Activated naive CD8-positive, alpha-beta T cell treated with anti-CD3 and anti-CD28 coated beads for 36 hours (primary cell): ENCODE measurements at regions not wholly inside any gene's neighbourhood (a gene's known extent, or its start where the extent isn't known, plus 50 kb on each side); places are given as distances from the start of the nearest gene placed in this dataset.
"Not testable (repeated sequence)": the region's sequence is repeated elsewhere in the genome, so short reads cannot be mapped to it uniquely, and the experiment has no call there.

Experiments
- DNase-seq: peaks from one replicate; pipeline ENCODE4 v3.0.0; 2021
- H3K27ac Mint-ChIP-seq: one replicate; pipeline ENCODE4 v1.8.0; 2022; ENCODE audit warnings: mild to moderate bottlenecking, moderate library complexity, mixed read lengths
- H3K27me3 Mint-ChIP-seq: one replicate; pipeline ENCODE4 v1.8.0; 2022; ENCODE audit warnings: mild to moderate bottlenecking, mixed read lengths
- H3K36me3 Mint-ChIP-seq: one replicate; pipeline ENCODE4 v1.8.0; 2021; ENCODE audit warnings: mild to moderate bottlenecking, mixed read lengths
- H3K4me1 Mint-ChIP-seq: one replicate; pipeline ENCODE4 v1.8.0; 2021; ENCODE audit warnings: mixed read lengths
- H3K4me3 Mint-ChIP-seq: one replicate; pipeline ENCODE4 v1.8.0; 2022; ENCODE audit warnings: mild to moderate bottlenecking, moderate library complexity, mixed read lengths
- H3K9me3 Mint-ChIP-seq: one replicate; pipeline ENCODE4 v1.8.0; 2022; ENCODE audit warnings: mixed read lengths

- no peaks in the 10 kb centered on the region for H3K27me3 Mint-ChIP-seq
These were observed 932.9 kb downstream of the TDRD15 start for GRCh38 chr2:22056621-22057132.

GRCh38 chr2:22062679-22063078, 938.9 kb downstream of the TDRD15 start:
- no peaks in the 10 kb centered on the region for H3K36me3 Mint-ChIP-seq
- no peaks in the 10 kb centered on the region for H3K27me3 Mint-ChIP-seq
- H3K4me3 Mint-ChIP-seq, result no peak overlapping the region
- no peak for DNase-seq
- peaks cover 1% of the 10 kb centered on the region for H3K9me3 Mint-ChIP-seq
- no peaks in the 10 kb centered on the region for H3K4me1 Mint-ChIP-seq
- H3K27ac Mint-ChIP-seq, result no peak overlapping the region

More at GRCh38 chr2:22056621-22057132, 932.9 kb downstream of the TDRD15 start:
- DNase-seq, result no peak
- H3K4me3 Mint-ChIP-seq, result no peak overlapping the region
- no peaks in the 10 kb centered on the region for H3K4me1 Mint-ChIP-seq
- H3K27ac Mint-ChIP-seq, result no peak overlapping the region
- H3K9me3 Mint-ChIP-seq, result no peaks in the 10 kb centered on the region
- no peaks in the 10 kb centered on the region for H3K36me3 Mint-ChIP-seq

GRCh38 chr2:22076454-22076853, 952.7 kb downstream of the TDRD15 start:
- Mint-ChIP-seq H3K27ac (no peak overlapping the region), H3K9me3 (peaks cover 14% of the 10 kb centered on the region), H3K4me1 (no peaks in the 10 kb centered on the region), H3K4me3 (no peak overlapping the region), H3K36me3 (no peaks in the 10 kb centered on the region), H3K27me3 (no peaks in the 10 kb centered on the region)
- DNase-seq, result no peak

- no peak overlapping the region for H3K27ac Mint-ChIP-seq
- H3K9me3 Mint-ChIP-seq, result peaks cover 4% of the 10 kb centered on the region
- no peaks in the 10 kb centered on the region for H3K4me1 Mint-ChIP-seq
- H3K4me3 Mint-ChIP-seq, result no peak overlapping the region
- no peaks in the 10 kb centered on the region for H3K36me3 Mint-ChIP-seq
- H3K27me3 Mint-ChIP-seq, result no peaks in the 10 kb centered on the region
- no peak for DNase-seq
These were observed 954.9 kb downstream of the TDRD15 start for GRCh38 chr2:22078701-22079100.

- H3K9me3 Mint-ChIP-seq, result no peaks in the 10 kb centered on the region
- no peaks in the 10 kb centered on the region for H3K4me1 Mint-ChIP-seq
- H3K27ac Mint-ChIP-seq, result no peak overlapping the region
- no peaks in the 10 kb centered on the region for H3K27me3 Mint-ChIP-seq
- DNase-seq, result no peak
- H3K36me3 Mint-ChIP-seq, result no peaks in the 10 kb centered on the region
- no peak overlapping the region for H3K4me3 Mint-ChIP-seq
These were observed 955.8 kb downstream of the TDRD15 start for GRCh38 chr2:22079583-22079982.

GRCh38 chr2:22086726-22087125, 963.0 kb downstream of the TDRD15 start:
- DNase-seq, result no peak
- no peaks in the 10 kb centered on the region for H3K36me3 Mint-ChIP-seq
- H3K27me3 Mint-ChIP-seq, result no peaks in the 10 kb centered on the region
- no peak overlapping the region for H3K27ac Mint-ChIP-seq
- H3K4me3 Mint-ChIP-seq, result no peak overlapping the region
- H3K9me3 Mint-ChIP-seq, result no peaks in the 10 kb centered on the region
- no peaks in the 10 kb centered on the region for H3K4me1 Mint-ChIP-seq

GRCh38 chr2:22103617-22104016, 979.8 kb downstream of the TDRD15 start:
- not testable (repeated sequence) for H3K36me3 Mint-ChIP-seq, H3K4me3 Mint-ChIP-seq, H3K27ac Mint-ChIP-seq, H3K27me3 Mint-ChIP-seq, H3K9me3 Mint-ChIP-seq, H3K4me1 Mint-ChIP-seq, DNase-seq

- no peak overlapping the region for H3K4me3 Mint-ChIP-seq
- DNase-seq, result no peak
- H3K4me1 Mint-ChIP-seq, result no peaks in the 10 kb centered on the region
- H3K36me3 Mint-ChIP-seq, result no peaks in the 10 kb centered on the region
- H3K9me3 Mint-ChIP-seq, result peaks cover 4% of the 10 kb centered on the region
- H3K27ac Mint-ChIP-seq, result no peak overlapping the region
- H3K27me3 Mint-ChIP-seq, result no peaks in the 10 kb centered on the region
These were observed 986.5 kb downstream of the TDRD15 start for GRCh38 chr2:22110244-22110651.

GRCh38 chr2:22124003-22124402, 1000.2 kb downstream of the TDRD15 start:
- Mint-ChIP-seq H3K27ac (no peak overlapping the region), H3K27me3 (no peaks in the 10 kb centered on the region), H3K9me3 (peaks cover 6% of the 10 kb centered on the region), H3K4me3 (no peak overlapping the region), H3K36me3 (no peaks in the 10 kb centered on the region), H3K4me1 (no peaks in the 10 kb centered on the region)
- no peak for DNase-seq

- no peak overlapping the region for H3K27ac Mint-ChIP-seq
- peaks cover 9% of the 10 kb centered on the region for H3K9me3 Mint-ChIP-seq
- no peaks in the 10 kb centered on the region for H3K4me1 Mint-ChIP-seq
- H3K27me3 Mint-ChIP-seq, result no peaks in the 10 kb centered on the region
- no peak for DNase-seq
- no peaks in the 10 kb centered on the region for H3K36me3 Mint-ChIP-seq
- H3K4me3 Mint-ChIP-seq, result no peak overlapping the region
These were observed 1002.3 kb downstream of the TDRD15 start for GRCh38 chr2:22126106-22126505.

- Mint-ChIP-seq H3K27ac (no peak overlapping the region), H3K9me3 (peaks cover 8% of the 10 kb centered on the region), H3K4me1 (no peaks in the 10 kb centered on the region), H3K36me3 (no peaks in the 10 kb centered on the region), H3K27me3 (no peaks in the 10 kb centered on the region), H3K4me3 (no peak overlapping the region)
- DNase-seq, result no peak
These were observed 1003.2 kb downstream of the TDRD15 start for GRCh38 chr2:22126978-22127377.

GRCh38 chr2:22134421-22134820, 1010.7 kb downstream of the TDRD15 start:
- H3K4me1 Mint-ChIP-seq, result no peaks in the 10 kb centered on the region
- no peak overlapping the region for H3K4me3 Mint-ChIP-seq
- no peaks in the 10 kb centered on the region for H3K36me3 Mint-ChIP-seq
- no peaks in the 10 kb centered on the region for H3K27me3 Mint-ChIP-seq
- no peak overlapping the region for H3K27ac Mint-ChIP-seq
- DNase-seq, result no peak
- peaks cover 10% of the 10 kb centered on the region for H3K9me3 Mint-ChIP-seq

GRCh38 chr2:22136446-22136845, 1012.7 kb downstream of the TDRD15 start:
- no peaks in the 10 kb centered on the region for H3K4me1 Mint-ChIP-seq
- no peak overlapping the region for H3K27ac Mint-ChIP-seq
- H3K4me3 Mint-ChIP-seq, result no peak overlapping the region
- no peak for DNase-seq
- H3K27me3 Mint-ChIP-seq, result no peaks in the 10 kb centered on the region
- H3K36me3 Mint-ChIP-seq, result no peaks in the 10 kb centered on the region
- peaks cover 7% of the 10 kb centered on the region for H3K9me3 Mint-ChIP-seq

GRCh38 chr2:22143840-22144239, 1020.1 kb downstream of the TDRD15 start:
- Mint-ChIP-seq H3K4me3 (no peak overlapping the region), H3K36me3 (no peaks in the 10 kb centered on the region), H3K27me3 (no peaks in the 10 kb centered on the region), H3K27ac (no peak overlapping the region), H3K4me1 (no peaks in the 10 kb centered on the region), H3K9me3 (peaks cover 4% of the 10 kb centered on the region)
- no peak for DNase-seq

- H3K4me3 Mint-ChIP-seq, result no peak overlapping the region
- H3K4me1 Mint-ChIP-seq, result no peaks in the 10 kb centered on the region
- no peaks in the 10 kb centered on the region for H3K36me3 Mint-ChIP-seq
- no peak for DNase-seq
- H3K9me3 Mint-ChIP-seq, result peaks cover 14% of the 10 kb centered on the region
- H3K27ac Mint-ChIP-seq, result no peak overlapping the region
- no peaks in the 10 kb centered on the region for H3K27me3 Mint-ChIP-seq
These were observed 1030.3 kb downstream of the TDRD15 start for GRCh38 chr2:22153931-22154613.

- H3K4me1 Mint-ChIP-seq, DNase-seq, H3K27me3 Mint-ChIP-seq, H3K36me3 Mint-ChIP-seq, H3K4me3 Mint-ChIP-seq, H3K27ac Mint-ChIP-seq: not testable (repeated sequence)
- peaks cover 12% of the 10 kb centered on the region for H3K9me3 Mint-ChIP-seq
These were observed 1032.9 kb downstream of the TDRD15 start for GRCh38 chr2:22156661-22157060.
